ENCODE measurements at regions not wholly inside any gene's neighbourhood (a gene's known extent, or its start where the extent isn't known, plus 50 kb on each side); places are given as distances from the start of the nearest gene placed in this dataset.

DNA sequence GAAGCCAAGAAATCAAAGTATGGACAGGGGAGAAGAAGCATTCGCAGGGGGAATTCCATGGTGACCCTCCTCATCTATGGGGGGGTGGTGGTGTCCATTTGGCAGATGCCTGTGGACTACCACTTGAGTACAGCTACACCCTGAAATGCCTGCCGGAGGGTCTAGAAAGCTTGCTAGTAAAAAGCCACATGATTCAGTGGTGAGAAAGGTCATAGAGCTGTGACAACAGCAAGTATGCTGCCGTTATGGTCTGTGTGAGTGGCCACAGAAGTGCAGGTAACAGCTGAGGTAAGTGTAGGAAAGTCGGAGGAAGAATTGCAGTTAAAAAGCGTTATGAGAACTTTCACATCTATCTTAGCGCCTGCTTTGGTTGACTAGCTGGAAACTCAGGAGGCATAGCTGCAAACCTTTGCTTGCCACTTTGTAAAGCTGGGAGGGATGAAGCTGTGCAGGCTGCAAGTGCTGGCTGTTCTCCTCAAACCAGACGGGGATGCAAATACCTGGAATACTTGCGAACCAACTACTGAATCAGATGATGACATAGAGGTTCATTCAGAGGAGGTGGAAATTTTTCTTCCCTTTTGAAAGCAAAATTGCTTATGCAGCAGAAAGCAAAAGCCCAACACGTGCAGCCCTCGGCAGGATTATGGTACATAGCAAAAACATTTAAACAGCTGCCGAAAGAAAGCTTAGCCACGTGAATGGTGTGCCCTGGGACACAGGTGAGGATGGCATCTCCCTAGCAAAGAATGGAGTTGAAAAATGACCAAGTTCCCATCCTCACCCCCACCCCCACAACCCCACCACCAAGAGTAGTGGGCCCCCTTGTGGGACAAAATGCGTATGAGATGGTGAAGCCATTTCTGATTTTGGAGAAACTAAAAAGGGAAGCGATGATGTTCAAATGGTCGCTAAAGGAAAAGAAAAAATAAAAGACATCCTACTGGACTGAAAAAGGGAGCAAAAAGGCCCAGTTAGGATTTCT, 287.0 kb downstream of the RERGL start:
- DNase-seq = no peak

GRCh38 chr12:17793854-17794253, 296.1 kb downstream of the RERGL start:
- no peak for DNase-seq

DNA sequence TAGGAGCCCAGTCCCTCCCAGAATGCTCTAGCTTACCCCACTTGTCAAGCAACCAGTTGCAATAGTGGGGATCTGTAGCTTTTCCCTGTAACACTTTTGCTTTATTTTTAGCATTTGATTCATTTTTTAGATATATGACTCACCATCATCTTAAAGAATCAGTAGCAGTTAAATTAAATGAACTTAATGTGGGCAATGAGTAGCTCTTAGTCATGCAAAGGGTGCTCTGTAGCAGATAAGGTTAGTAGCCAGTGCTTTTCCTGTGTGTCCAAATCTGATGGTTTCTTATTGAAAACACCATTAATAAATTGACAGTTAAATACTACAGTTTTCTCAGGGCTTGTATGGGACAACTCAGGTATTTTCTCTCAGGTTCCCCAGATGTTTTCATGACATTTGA, 311.8 kb downstream of the RERGL start:
- DNase-seq = no peak

- no peak for DNase-seq
Measured at GRCh38 chr12:17763366-17763765, 326.6 kb downstream of the RERGL start.

- DNase-seq = no peak
Measured at GRCh38 chr12:17759982-17760381, 330.0 kb downstream of the RERGL start.

Data from NCI-H82 (cell line).